ENCODE measurements at regions not wholly inside any gene's neighbourhood (a gene's known extent, or its start where the extent isn't known, plus 50 kb on each side); places are given as distances from the start of the nearest gene placed in this dataset.

GRCh38 chr16:35492225-35492624 lies 2032.8 kb downstream of the TP53TG3F start:
- ChIA-PET POLR2A (no interaction called here), CTCF (no interaction called here)
- no peak for DNase-seq (ENCODE audit: low read depth, low spot score)
- TF ChIP-seq CTCF (IDR thresholded peaks at IDR 0.05; ENCODE audit: insufficient read depth, low read length, missing control alignments) = no peak
- H3K4me3 ChIP-seq (ENCODE audit: low read depth, low read length) = no peak overlapping the region

GRCh38 chr16:35497399-35497798 lies 2038.0 kb downstream of the TP53TG3F start:
- no peak overlapping the region for H3K4me3 ChIP-seq (ENCODE audit: low read depth, low read length)
- POLR2A ChIA-PET = no interaction called here
- no peak for DNase-seq (ENCODE audit: low read depth, low spot score)
- CTCF ChIA-PET = no interaction called here
- TF ChIP-seq CTCF (IDR thresholded peaks at IDR 0.05; ENCODE audit: insufficient read depth, low read length, missing control alignments) = no peak

- POLR2A ChIA-PET = no interaction called here
- no peak for DNase-seq (ENCODE audit: low read depth, low spot score)
- TF ChIP-seq CTCF (IDR thresholded peaks at IDR 0.05; ENCODE audit: insufficient read depth, low read length, missing control alignments) = no peak
- CTCF ChIA-PET = no interaction called here
- no peak overlapping the region for H3K4me3 ChIP-seq (ENCODE audit: low read depth, low read length)
These were observed 2046.8 kb downstream of the TP53TG3F start for GRCh38 chr16:35506018-35506897.

- ChIA-PET POLR2A (no interaction called here), CTCF (no interaction called here)
- no peak overlapping the region for H3K4me3 ChIP-seq (ENCODE audit: low read depth, low read length)
- TF ChIP-seq CTCF (IDR thresholded peaks at IDR 0.05; ENCODE audit: insufficient read depth, low read length, missing control alignments) = no peak
- DNase-seq (ENCODE audit: low read depth, low spot score) = no peak
These were observed 2047.4 kb downstream of the TP53TG3F start for GRCh38 chr16:35506898-35507194.

GRCh38 chr16:35510701-35511100 lies 2051.3 kb downstream of the TP53TG3F start:
- CTCF ChIA-PET = no interaction called here
- POLR2A ChIA-PET = no interaction called here
- TF ChIP-seq CTCF (IDR thresholded peaks at IDR 0.05; ENCODE audit: insufficient read depth, low read length, missing control alignments) = no peak
- no peak overlapping the region for H3K4me3 ChIP-seq (ENCODE audit: low read depth, low read length)
- DNase-seq (ENCODE audit: low read depth, low spot score) = no peak

GRCh38 chr16:35516551-35516950 lies 2057.1 kb downstream of the TP53TG3F start:
- ChIA-PET CTCF (no interaction called here), POLR2A (no interaction called here)
- no peak for TF ChIP-seq CTCF (IDR thresholded peaks at IDR 0.05; ENCODE audit: insufficient read depth, low read length, missing control alignments)
- H3K4me3 ChIP-seq (ENCODE audit: low read depth, low read length) = no peak overlapping the region
- no peak for DNase-seq (ENCODE audit: low read depth, low spot score)

All from AG04449 (cell line).